GM12878 (cell line): ENCODE measurements at regions not wholly inside any gene's neighbourhood (a gene's known extent, or its start where the extent isn't known, plus 50 kb on each side); places are given as distances from the start of the nearest gene placed in this dataset.

Experiments
- CTCF ChIP-seq, 3 experiments: IDR thresholded peaks in 2 of 3; conservative IDR thresholded peaks in 1 of 3; 2 replicates each; pipeline ENCODE4 v1.5.1; 2011; ENCODE audit warnings: low read depth in 3 of 3, low read length in 3 of 3, mild to moderate bottlenecking in 3 of 3, control low read depth in 2 of 3, moderate library complexity in 2 of 3, inconsistent platforms in 1 of 3, mixed read lengths in 1 of 3; ENCODE audit not compliant: control insufficient read depth in 2 of 3, insufficient read depth in 1 of 3; ENCODE audit errors: extremely low read depth in 1 of 3
- FOXM1 ChIP-seq: IDR thresholded peaks from 2 replicates; pipeline ENCODE4 v1.6.1; 2012; ENCODE audit warnings: low read depth, mild to moderate bottlenecking, inconsistent platforms, low read length, moderate library complexity
- MTA2 ChIP-seq: fragments of 450-650 bp; IDR thresholded peaks from 2 replicates; pipeline ENCODE4 v1.6.1; 2016; ENCODE audit warnings: low read depth, mild to moderate bottlenecking, moderate library complexity
- MXI1 ChIP-seq: fragments of 150-350 bp; IDR thresholded peaks from 2 replicates; pipeline ENCODE4 v1.6.1; 2011; ENCODE audit warnings: low read depth, mild to moderate bottlenecking, inconsistent platforms, low read length, improper control_type of control experiment
- NFYA ChIP-seq: IDR thresholded peaks from 2 replicates; pipeline ENCODE4 v1.6.1; 2011; ENCODE audit warnings: low read depth, mild to moderate bottlenecking, low read length, improper control_type of control experiment, borderline replicate concordance
- POLR2A ChIP-seq: IDR thresholded peaks from 2 replicates; pipeline ENCODE4 v1.6.1; 2011; ENCODE audit warnings: low read depth, mild to moderate bottlenecking, low read length
- TAF1 ChIP-seq: IDR thresholded peaks from 2 replicates; pipeline ENCODE4 v1.6.1; 2011; ENCODE audit warnings: mild to moderate bottlenecking, low read depth, low read length, borderline replicate concordance
- TCF12 ChIP-seq: IDR thresholded peaks from 2 replicates; pipeline ENCODE4 v1.6.1; 2011; ENCODE audit warnings: low read depth, mild to moderate bottlenecking, low read length
- ZNF217 ChIP-seq: fragments of 450-650 bp; IDR thresholded peaks from 2 replicates; pipeline ENCODE4 v1.6.1; 2017; ENCODE audit warnings: antibody characterized with exemption, mild to moderate bottlenecking

- TF ChIP-seq CTCF (IDR thresholded peaks at IDR 0.05 in 2 of 3, conservative IDR thresholded peaks at IDR 0.05 in 1 of 3; ENCODE audit: control insufficient read depth in 2 of 3, extremely low read depth in 1 of 3, insufficient read depth in 1 of 3, low read depth in 3 of 3, low read length in 3 of 3), result no peak
- TF ChIP-seq ZNF217, result no peak
- TF ChIP-seq POLR2A, result no peak
- no peak for TF ChIP-seq FOXM1
- no peak for TF ChIP-seq MXI1
- no peak for TF ChIP-seq TCF12
- no peak for TF ChIP-seq MTA2
- no peak for TF ChIP-seq TAF1
- TF ChIP-seq NFYA, result no peak
Observed at GRCh38 chr2:22153931-22154613, 1030.3 kb downstream of the TDRD15 start.
